Pancreas (tissue), 10 donors: ENCODE measurements at regions not wholly inside any gene's neighbourhood (a gene's known extent, or its start where the extent isn't known, plus 50 kb on each side); places are given as distances from the start of the nearest gene placed in this dataset.
A peak's percentile ranks its signal among the peaks of the same experiment; 100 is the strongest.

Experiments used
- ATAC-seq, 4 donors: fragments of 200-7000 bp; cut with Tn5 transposase; one replicate each; pipeline versions ENCODE4 v1.8.0 to v1.9.1; 2020; ENCODE audit warnings: mild to moderate bottlenecking in 4 of 4, moderate library complexity in 4 of 4
- DNase-seq, 6 donors: peaks; one replicate each; pipeline ENCODE4 v3.0.0-alpha.2; 2020
- FAIRE-seq: peaks from 2 replicates; lab custom pipeline; 2012; peaks lifted over from hg19 to GRCh38; lab: Jason Lieb, UNC
- H3K27ac ChIP-seq, 4 donors: fragments of 200-600 bp; sonication (generic); 1 replicate in 3 of 4; 2 replicates in 1 of 4; pipeline versions ENCODE4 v1.5.0 to v1.8.0; 2020
- H3K27me3 ChIP-seq, 4 donors: fragments of 200-600 bp; one replicate each; pipeline ENCODE4 v1.8.0; 2021
- H3K36me3 ChIP-seq, 3 donors: fragments of 200-600 bp; sonication (generic) in 1 of 3; one replicate each; pipeline versions ENCODE4 v1.5.0 to v1.8.0; 2020 to 2021
- H3K4me1 ChIP-seq, 3 donors: fragments of 200-600 bp; one replicate each; pipeline ENCODE4 v1.8.0; 2021
- H3K4me3 ChIP-seq, 4 donors: fragments of 200-600 bp; sonication (generic) in 2 of 4; one replicate each; pipeline versions ENCODE4 v1.5.0 to v1.8.0; 2020 to 2021
- H3K9me3 ChIP-seq, 4 donors: fragments of 200-600 bp; one replicate each; pipeline ENCODE4 v1.8.0; 2021
- CTCF ChIP-seq, 4 donors: fragments of 200-600 bp; sonication (generic) in 3 of 4; IDR thresholded peaks; one replicate each; pipeline versions ENCODE4 v1.5.0 to v1.8.0; 2021; ENCODE audit warnings: antibody characterized with exemption in 4 of 4
- WGBS, 2 donors: extraction: QIAGEN DNeasy Blood & Tissue Kit; methylation state at CpG; one replicate each; pipeline ENCODE4 v1.1.7; 2013; 5-methylcytosine and 5-hydroxymethylcytosine counted together
- intact Hi-C, 3 donors: fragments of 100-400 bp; cut with DNase I; formaldehyde crosslinking; loops; one replicate each; pipeline versions ENCODE4 v1.11.1 to v1.14.2; 2022
- donor health status: healthy with polysubstance abuse.
- donor health status: DM: no; HTN: no; CAD: no; lungs with moderate emphysema.
- donor health status: DM: no; HTN: no; CAD: no.
- donor health status: control.
- donor health status: control.
- donor health status: Bipolar disorder and iron deficiency.
- donor health status: DM: yes; HTN: yes; CAD: no.
- donor health status: DM: no; HTN: no; CAD: no.
- donor health status: DM: no; HTN: no; CAD: no.
- donor health status: DM: yes; HTN: yes; CAD: no.

- TF ChIP-seq CTCF (IDR thresholded peaks at IDR 0.05): no peak
- H3K27ac ChIP-seq: no peak overlapping the region
- no peaks in the 10 kb centered on the region for H3K36me3 ChIP-seq
- no peaks in the 10 kb centered on the region for H3K9me3 ChIP-seq
- ATAC-seq (no peak), FAIRE-seq (no peak), DNase-seq (no peak)
- H3K4me1 ChIP-seq: peaks cover 8 to 57% (median 28%) of the 10 kb centered on the region in 3 donors
- intact Hi-C loops: no loop called here
- no peaks in the 10 kb centered on the region for H3K27me3 ChIP-seq
- WGBS, 2 donors: 95 to 97% methylated on average over 2 of the region's 2 CpGs
- no peak overlapping the region for H3K4me3 ChIP-seq
Observed at GRCh38 chr4:37767019-37767418, 59.5 kb upstream of the PGM2 start.

- no peaks in the 10 kb centered on the region for H3K9me3 ChIP-seq
- ATAC-seq (peak in 1 of 4 donors; percentile 22), FAIRE-seq (no peak), DNase-seq (no peak)
- H3K27me3 ChIP-seq: no peaks in the 10 kb centered on the region
- no peak for TF ChIP-seq CTCF (IDR thresholded peaks at IDR 0.05)
- H3K4me1 ChIP-seq: peaks cover 8 to 52% (median 27%) of the 10 kb centered on the region in 3 donors
- H3K36me3 ChIP-seq: no peaks in the 10 kb centered on the region
- 41 to 58% methylated on average over 1 of the region's 1 CpG for WGBS, 2 donors
- intact Hi-C loops: no loop called here
- no peak overlapping the region for H3K4me3 ChIP-seq
- no peak overlapping the region for H3K27ac ChIP-seq
Observed at GRCh38 chr4:37765741-37766140, 60.7 kb upstream of the PGM2 start.

- TF ChIP-seq CTCF (IDR thresholded peaks at IDR 0.05): no peak
- Histone ChIP-seq H3K4me3 (no peak overlapping the region), H3K27me3 (no peaks in the 10 kb centered on the region), H3K4me1 (peaks cover 5 to 45% (median 11%) of the 10 kb centered on the region in 3 donors), H3K9me3 (no peaks in the 10 kb centered on the region), H3K36me3 (no peaks in the 10 kb centered on the region), H3K27ac (peak overlapping the region in 1 of 4 donors; percentile 22)
- intact Hi-C loops: no loop called here
- FAIRE-seq: no peak
- DNase-seq: no peak
- WGBS, 2 donors: 37 to 43% methylated on average over 4 of the region's 4 CpGs
- ATAC-seq: peak; percentile 39 to 59 (median 48)
Observed at GRCh38 chr4:37763831-37764230, 62.7 kb upstream of the PGM2 start.

- intact Hi-C loops: no loop called here
Observed at GRCh38 chr4:37762991-37763368, 63.5 kb upstream of the PGM2 start.

More at GRCh38 chr4:37762991-37763368, 63.5 kb upstream of the PGM2 start:
- no peaks in the 10 kb centered on the region for H3K27me3 ChIP-seq
- H3K4me3 ChIP-seq: no peak overlapping the region
- WGBS, 2 donors: 70 to 71% methylated on average over 4 of the region's 4 CpGs
- H3K27ac ChIP-seq: no peak overlapping the region
- H3K9me3 ChIP-seq: no peaks in the 10 kb centered on the region
- DNase-seq: no peak
- H3K4me1 ChIP-seq: peaks cover 3 to 44% (median 5%) of the 10 kb centered on the region in 3 donors
- TF ChIP-seq CTCF (IDR thresholded peaks at IDR 0.05): no peak
- no peak for FAIRE-seq
- no peaks in the 10 kb centered on the region for H3K36me3 ChIP-seq
- no peak for ATAC-seq
